HCT116 (cell line): ENCODE measurements at regions not wholly inside any gene's neighbourhood (a gene's known extent, or its start where the extent isn't known, plus 50 kb on each side); places are given as distances from the start of the nearest gene placed in this dataset.

Experiments
- ATAC-seq: fragments of 200-7000 bp; cut with Tn5 transposase; 2 replicates; pipeline ENCODE4 v1.9.1; 2020; ENCODE audit warnings: mild to moderate bottlenecking, moderate library complexity
- BruUV-seq: library from RNA; stranded (reverse); fragments of 400-500 nt; replicated peaks from 2 replicates; lab custom pipeline; 2021; lab: Mats Ljungman, UMichigan
- CTCF ChIA-PET: fragments of 300-600 bp; sonication (Branson Sonifier 250); formaldehyde crosslinking; loops from one replicate; lab custom pipeline; 2021; ENCODE audit warnings: antibody characterized with exemption; lab: Charles Lee
- POLR2A ChIA-PET: fragments of 300-600, 350-600 bp; sonication (Branson Sonifier 250); formaldehyde crosslinking; loops from one replicate; lab custom pipeline; 2021; ENCODE audit warnings: antibody characterized with exemption; lab: Charles Lee
- RAD21 ChIA-PET, 2 experiments: fragments of 300-600 bp; sonication (Branson Sonifier 250); formaldehyde crosslinking; loops; one replicate each; lab custom pipeline; 2023; ENCODE audit warnings: low total read pairs in 2 of 2; ENCODE audit not compliant: uncharacterized antibody in 2 of 2, unreplicated experiment in 2 of 2, low non-redundant PET in 1 of 2; lab: Charles Lee
- DNase-seq: peaks from one replicate; pipeline ENCODE4 v3.0.0-alpha.2; 2010; ENCODE audit warnings: low read depth, low spot score
- H2AFZ ChIP-seq: fragments of 200-600 bp; shearing (Covaris generic), sonication (generic); 2 replicates; pipeline ENCODE4 v1.6.1; 2017; ENCODE audit warnings: low read depth, mixed run types, mixed read lengths, antibody characterized with exemption, low read length; ENCODE audit not compliant: poor library complexity, severe bottlenecking
- H3K27ac ChIP-seq: 2 replicates; pipeline ENCODE4 v1.5.1; 2012; ENCODE audit warnings: low read depth, low read length
- H3K27me3 ChIP-seq: fragments of 200-600 bp; sonication (generic); 2 replicates; pipeline ENCODE4 v1.6.1; 2016; ENCODE audit warnings: mixed run types, low read length, mixed read lengths; ENCODE audit not compliant: insufficient read depth
- H3K36me3 ChIP-seq, 2 experiments: fragments of 200-500 bp in 1 of 2; fragments of 200-600 bp in 1 of 2; sonication (Bioruptor generic) in 1 of 2; sonication (generic) in 1 of 2; 2 replicates each; pipeline versions ENCODE4 v1.5.1 to v1.6.1; 2014 to 2016; ENCODE audit warnings: low read length in 2 of 2, inconsistent platforms in 1 of 2, mixed read lengths in 1 of 2, mixed run types in 1 of 2; ENCODE audit not compliant: insufficient read depth in 2 of 2, control insufficient read depth in 1 of 2
- H3K4me1 ChIP-seq, 2 experiments: fragments of 200-600 bp in 1 of 2; sonication (generic) in 1 of 2; 2 replicates each; pipeline versions ENCODE4 v1.5.1 to v1.6.1; 2012 to 2017; ENCODE audit warnings: low read length in 2 of 2, inconsistent platforms in 1 of 2, mild to moderate bottlenecking in 1 of 2, mixed read lengths in 1 of 2, mixed run types in 1 of 2, moderate library complexity in 1 of 2; ENCODE audit not compliant: insufficient read depth in 2 of 2, control insufficient read depth in 1 of 2
- H3K4me2 ChIP-seq: fragments of 200-600 bp; sonication (generic); 2 replicates; pipeline ENCODE4 v1.6.1; 2017; ENCODE audit warnings: mixed run types, low read length, mixed read lengths
- H3K4me3 ChIP-seq, 2 experiments: fragments of 200-600 bp in 1 of 2; sonication (generic) in 1 of 2; replicated peaks in 1 of 2; 2 replicates each; pipeline ENCODE4 v1.5.1; 2011 to 2016; ENCODE audit warnings: low read length in 2 of 2, control low read depth in 1 of 2, low read depth in 1 of 2, mild to moderate bottlenecking in 1 of 2, mixed read lengths in 1 of 2, mixed run types in 1 of 2
- H3K79me2 ChIP-seq: fragments of 200-600 bp; sonication (generic); 2 replicates; pipeline ENCODE4 v1.6.1; 2017; ENCODE audit warnings: mild to moderate bottlenecking, mixed run types, low read length, moderate library complexity, mixed read lengths; ENCODE audit not compliant: insufficient read depth
- H3K9ac ChIP-seq: fragments of 200-600 bp; sonication (generic); 2 replicates; pipeline ENCODE4 v1.6.1; 2016; ENCODE audit warnings: low read length, mixed read lengths
- H3K9me2 ChIP-seq: fragments of 200-600 bp; sonication (generic), shearing (Covaris generic); 2 replicates; pipeline ENCODE4 v1.6.1; 2017; ENCODE audit warnings: mixed run types, mild to moderate bottlenecking, moderate library complexity; ENCODE audit not compliant: insufficient read depth
- H3K9me3 ChIP-seq, 2 experiments: fragments of 200-500 bp in 1 of 2; fragments of 200-600 bp in 1 of 2; sonication (Bioruptor generic) in 1 of 2; sonication (generic) in 1 of 2; 2 replicates each; pipeline ENCODE4 v1.6.1; 2014 to 2017; ENCODE audit warnings: low read length in 2 of 2, mixed read lengths in 2 of 2, inconsistent platforms in 1 of 2, low read depth in 1 of 2, mild to moderate bottlenecking in 1 of 2, mixed run types in 1 of 2, moderate library complexity in 1 of 2; ENCODE audit not compliant: control insufficient read depth in 1 of 2, insufficient read depth in 1 of 2
- H4K20me1 ChIP-seq: fragments of 200-600 bp; sonication (generic), shearing (Covaris generic); 2 replicates; pipeline ENCODE4 v1.6.1; 2017; ENCODE audit warnings: mixed run types, mild to moderate bottlenecking, moderate library complexity; ENCODE audit not compliant: insufficient read depth
- CEBPB ChIP-seq: IDR thresholded peaks from 2 replicates; pipeline ENCODE4 v1.6.1; 2012; ENCODE audit warnings: low read depth
- CTCF ChIP-seq, 3 experiments: fragments of 200-600 bp in 1 of 3; sonication (generic) in 1 of 3; IDR thresholded peaks in 2 of 3; conservative IDR thresholded peaks in 1 of 3; 2 replicates each; pipeline ENCODE4 v1.5.1; 2012 to 2017; ENCODE audit warnings: low read depth in 2 of 3, low read length in 2 of 3, antibody characterized with exemption in 1 of 3, borderline replicate concordance in 1 of 3, control low read depth in 1 of 3, mild to moderate bottlenecking in 1 of 3, mixed read lengths in 1 of 3, mixed run types in 1 of 3, moderate library complexity in 1 of 3; ENCODE audit not compliant: insufficient read depth in 1 of 3
- EGR1 ChIP-seq: IDR thresholded peaks from 2 replicates; pipeline ENCODE4 v1.6.1; 2012; ENCODE audit warnings: low read depth
- ELF1 ChIP-seq: IDR thresholded peaks from 2 replicates; pipeline ENCODE4 v1.6.1; 2012; ENCODE audit warnings: low read depth, borderline replicate concordance
- EZH2phosphoT487 ChIP-seq: fragments of 200-600 bp; IDR thresholded peaks from 2 replicates; pipeline ENCODE4 v1.6.1; 2018; ENCODE audit warnings: antibody characterized with exemption, borderline replicate concordance
- FOSL1 ChIP-seq: IDR thresholded peaks from 2 replicates; pipeline ENCODE4 v1.6.1; 2012; ENCODE audit warnings: low read depth
- JUND ChIP-seq: IDR thresholded peaks from 2 replicates; pipeline ENCODE4 v1.6.1; 2012
- POLR2A ChIP-seq: IDR thresholded peaks from 2 replicates; pipeline ENCODE4 v1.7.0; 2011; ENCODE audit warnings: borderline replicate concordance; ENCODE audit not compliant: insufficient read depth, insufficient read length; ENCODE audit errors: extremely low read depth
- POLR2AphosphoS5 ChIP-seq: IDR thresholded peaks from 2 replicates; pipeline ENCODE4 v1.6.1; 2011; ENCODE audit warnings: mild to moderate bottlenecking, low read depth, low read length, moderate library complexity
- RAD21 ChIP-seq: IDR thresholded peaks from 2 replicates; pipeline ENCODE4 v1.6.1; 2012; ENCODE audit warnings: low read depth, mild to moderate bottlenecking
- SIN3A ChIP-seq: IDR thresholded peaks from 2 replicates; pipeline ENCODE4 v1.6.1; 2012; ENCODE audit warnings: low read depth
- SP1 ChIP-seq: IDR thresholded peaks from 2 replicates; pipeline ENCODE4 v1.6.1; 2012; ENCODE audit warnings: low read depth
- SRF ChIP-seq: IDR thresholded peaks from 2 replicates; pipeline ENCODE4 v1.6.1; 2012; ENCODE audit warnings: low read depth
- YY1 ChIP-seq: IDR thresholded peaks from 2 replicates; pipeline ENCODE4 v1.6.1; 2011; ENCODE audit warnings: low read length, low read depth, moderate library complexity, mild to moderate bottlenecking; ENCODE audit not compliant: insufficient replicate concordance; ENCODE audit errors: extremely low read depth
- ZFX ChIP-seq: fragments of 450-650 bp; IDR thresholded peaks from 2 replicates; pipeline ENCODE4 v1.6.1; 2017
- ZNF274 ChIP-seq: fragments of 200-500 bp; sonication (Bioruptor generic); IDR thresholded peaks from 2 replicates; pipeline ENCODE4 v1.6.1; 2014; ENCODE audit warnings: mild to moderate bottlenecking, low read depth, low read length, inconsistent platforms
- intact Hi-C: fragments of 100-400 bp; cut with micrococcal nuclease; formaldehyde crosslinking; loops from 2 replicates; pipeline ENCODE4 v1.10.0; 2022
- TF ChIP-seq, protein P1 (sequence below): IDR thresholded peaks from 2 replicates; pipeline ENCODE4 v1.6.1; 2012
- TF ChIP-seq, protein P2 (sequence below): IDR thresholded peaks from 2 replicates; pipeline ENCODE4 v1.6.1; 2012
- TF ChIP-seq, protein P3 (sequence below): IDR thresholded peaks from 2 replicates; pipeline ENCODE4 v1.6.1; 2011; ENCODE audit warnings: mild to moderate bottlenecking, low read length, moderate library complexity; ENCODE audit not compliant: insufficient replicate concordance; ENCODE audit errors: extremely low read depth

GRCh38 chr1:82946096-82946605 is 1052.8 kb downstream of the TTLL7 start:
- H4K20me1 ChIP-seq, result no peaks in the 10 kb centered on the region
- no peaks in the 10 kb centered on the region for H3K4me1 ChIP-seq
- H3K4me3 ChIP-seq, result no peak overlapping the region
- no TSS peak for BruUV-seq
- no peaks in the 10 kb centered on the region for H3K9me3 ChIP-seq
- POLR2A ChIA-PET, result no interaction called here
- ATAC-seq, result no peak
- H3K4me2 ChIP-seq, result no peak overlapping the region
- H3K9ac ChIP-seq, result no peak overlapping the region
- TF ChIP-seq SP1 (no peak), EGR1 (no peak)
- TF ChIP-seq, all 23 proteins: peak for 0
- ChIA-PET RAD21 (no interaction called here), CTCF (no interaction called here)
- Histone ChIP-seq H3K27ac (no peak overlapping the region), H3K27me3 (no peaks in the 10 kb centered on the region), H2AFZ (no peak overlapping the region), H3K9me2 (no peaks in the 10 kb centered on the region), H3K36me3 (no peaks in the 10 kb centered on the region), H3K79me2 (no peaks in the 10 kb centered on the region)
- no peak for DNase-seq
- intact Hi-C loops, result no loop called here

DNA sequence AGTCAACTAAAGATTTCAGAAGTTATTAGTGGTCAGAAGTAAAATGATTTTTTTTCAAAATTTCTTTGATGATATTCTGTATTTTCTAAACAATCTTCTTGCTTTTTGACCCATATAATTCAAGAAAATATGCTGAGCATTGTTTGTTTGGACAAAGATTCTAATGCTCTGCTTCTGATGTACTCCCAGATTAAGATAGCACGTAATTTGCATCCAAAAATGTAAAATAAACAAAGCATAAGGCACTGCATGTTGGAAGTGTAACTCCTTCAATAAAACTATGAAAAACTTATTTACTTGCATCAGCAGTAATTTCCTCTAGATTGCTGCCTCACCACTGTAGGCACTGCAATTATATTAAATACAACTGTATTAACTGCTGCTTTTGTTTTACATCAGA is 1054.1 kb downstream of the TTLL7 start:
- RAD21 ChIA-PET, result no interaction called here
- Histone ChIP-seq H3K79me2 (no peaks in the 10 kb centered on the region), H3K36me3 (no peaks in the 10 kb centered on the region), H3K4me3 (no peak overlapping the region), H3K9me3 (no peaks in the 10 kb centered on the region; a peak in 1 of 4 replicates), H3K4me2 (no peak overlapping the region), H3K27ac (no peak overlapping the region), H3K9ac (no peak overlapping the region), H4K20me1 (no peaks in the 10 kb centered on the region), H3K27me3 (no peaks in the 10 kb centered on the region), H2AFZ (no peak overlapping the region)
- POLR2A ChIA-PET, result no interaction called here
- ATAC-seq, result no peak
- intact Hi-C loops, result no loop called here
- BruUV-seq, result no TSS peak
- DNase-seq, result no peak
- CTCF ChIA-PET, result no interaction called here
- TF ChIP-seq FOSL1, result no peak
- TF ChIP-seq CEBPB, result no peak
- TF ChIP-seq EZH2phosphoT487, result no peak
- TF ChIP-seq, protein P1, sequence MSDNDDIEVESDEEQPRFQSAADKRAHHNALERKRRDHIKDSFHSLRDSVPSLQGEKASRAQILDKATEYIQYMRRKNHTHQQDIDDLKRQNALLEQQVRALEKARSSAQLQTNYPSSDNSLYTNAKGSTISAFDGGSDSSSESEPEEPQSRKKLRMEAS, result no peak
- TF ChIP-seq SP1, result no peak
- TF ChIP-seq ZNF274, result no peak
- TF ChIP-seq JUND, result no peak
- TF ChIP-seq CTCF (IDR thresholded peaks at IDR 0.05 in 2 of 3, conservative IDR thresholded peaks at IDR 0.05 in 1 of 3; ENCODE audit: borderline replicate concordance in 1 of 3, insufficient read depth in 1 of 3, low read depth in 2 of 3, low read length in 2 of 3), result no peak
- TF ChIP-seq ZFX, result no peak
- TF ChIP-seq POLR2AphosphoS5, result no peak
- TF ChIP-seq ELF1, result no peak
- no peak for TF ChIP-seq RAD21
- TF ChIP-seq YY1, result no peak
- TF ChIP-seq, protein P2, sequence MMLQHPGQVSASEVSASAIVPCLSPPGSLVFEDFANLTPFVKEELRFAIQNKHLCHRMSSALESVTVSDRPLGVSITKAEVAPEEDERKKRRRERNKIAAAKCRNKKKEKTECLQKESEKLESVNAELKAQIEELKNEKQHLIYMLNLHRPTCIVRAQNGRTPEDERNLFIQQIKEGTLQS, result no peak
- TF ChIP-seq POLR2A, result no peak
- no peak for TF ChIP-seq EGR1
- no peak for TF ChIP-seq SRF
- TF ChIP-seq SIN3A, result no peak
- TF ChIP-seq, protein P3, sequence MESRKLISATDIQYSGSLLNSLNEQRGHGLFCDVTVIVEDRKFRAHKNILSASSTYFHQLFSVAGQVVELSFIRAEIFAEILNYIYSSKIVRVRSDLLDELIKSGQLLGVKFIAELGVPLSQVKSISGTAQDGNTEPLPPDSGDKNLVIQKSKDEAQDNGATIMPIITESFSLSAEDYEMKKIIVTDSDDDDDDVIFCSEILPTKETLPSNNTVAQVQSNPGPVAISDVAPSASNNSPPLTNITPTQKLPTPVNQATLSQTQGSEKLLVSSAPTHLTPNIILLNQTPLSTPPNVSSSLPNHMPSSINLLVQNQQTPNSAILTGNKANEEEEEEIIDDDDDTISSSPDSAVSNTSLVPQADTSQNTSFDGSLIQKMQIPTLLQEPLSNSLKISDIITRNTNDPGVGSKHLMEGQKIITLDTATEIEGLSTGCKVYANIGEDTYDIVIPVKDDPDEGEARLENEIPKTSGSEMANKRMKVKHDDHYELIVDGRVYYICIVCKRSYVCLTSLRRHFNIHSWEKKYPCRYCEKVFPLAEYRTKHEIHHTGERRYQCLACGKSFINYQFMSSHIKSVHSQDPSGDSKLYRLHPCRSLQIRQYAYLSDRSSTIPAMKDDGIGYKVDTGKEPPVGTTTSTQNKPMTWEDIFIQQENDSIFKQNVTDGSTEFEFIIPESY, result no peak
- TF ChIP-seq, all 23 proteins: peak for 0
- Histone ChIP-seq H3K4me1 (no peaks in the 10 kb centered on the region), H3K9me2 (no peaks in the 10 kb centered on the region)
